ENCODE measurements at regions not wholly inside any gene's neighbourhood (a gene's known extent, or its start where the extent isn't known, plus 50 kb on each side); places are given as distances from the start of the nearest gene placed in this dataset.

- Histone ChIP-seq H3K4me2 (ENCODE audit: low read length) (no peak overlapping the region), H2AFZ (ENCODE audit: low read depth, low read length) (no peak overlapping the region), H3K36me3 (replicated peaks; ENCODE audit: low read depth, low read length) (no peaks in the 10 kb centered on the region), H3K9me3 (ENCODE audit: insufficient read depth, low read length) (no peaks in the 10 kb centered on the region), H4K20me1 (ENCODE audit: insufficient read depth, low read length) (no peaks in the 10 kb centered on the region), H3K9ac (ENCODE audit: low read length) (no peak overlapping the region), H3K27ac (ENCODE audit: low read length) (no peak overlapping the region), H3K79me2 (ENCODE audit: low read length) (no peaks in the 10 kb centered on the region), H3K27me3 (ENCODE audit: low read depth, low read length) (no peaks in the 10 kb centered on the region), H3K4me3 (ENCODE audit: low read length) (no peak overlapping the region), H3K4me1 (ENCODE audit: low read length) (no peaks in the 10 kb centered on the region)
- TF ChIP-seq EZH2phosphoT487 (IDR thresholded peaks at IDR 0.05; ENCODE audit: low read depth): no peak
- no peak for TF ChIP-seq CTCF (IDR thresholded peaks at IDR 0.05; ENCODE audit: low read depth, low read length)
Observed at GRCh38 chr6:91317247-91317835, 730.5 kb upstream of the MAP3K7 start.

- Histone ChIP-seq H3K4me1 (ENCODE audit: low read length) (peaks cover 3% of the 10 kb centered on the region; the same call in 1 of the 2 replicates), H3K79me2 (ENCODE audit: low read length) (no peaks in the 10 kb centered on the region), H3K36me3 (replicated peaks; ENCODE audit: low read depth, low read length) (no peaks in the 10 kb centered on the region), H3K27ac (ENCODE audit: low read length) (no peak overlapping the region), H3K27me3 (ENCODE audit: low read depth, low read length) (no peaks in the 10 kb centered on the region), H3K9ac (ENCODE audit: low read length) (no peak overlapping the region), H4K20me1 (ENCODE audit: insufficient read depth, low read length) (no peaks in the 10 kb centered on the region), H2AFZ (ENCODE audit: low read depth, low read length) (no peak overlapping the region), H3K9me3 (ENCODE audit: insufficient read depth, low read length) (no peaks in the 10 kb centered on the region), H3K4me2 (ENCODE audit: low read length) (no peak overlapping the region), H3K4me3 (ENCODE audit: low read length) (no peak overlapping the region)
- TF ChIP-seq CTCF (IDR thresholded peaks at IDR 0.05; ENCODE audit: low read depth, low read length): no peak
- no peak for TF ChIP-seq EZH2phosphoT487 (IDR thresholded peaks at IDR 0.05; ENCODE audit: low read depth)
Observed at GRCh38 chr6:91310178-91310577, 723.3 kb upstream of the MAP3K7 start.

GRCh38 chr6:91305755-91306154 lies 718.9 kb upstream of the MAP3K7 start:
- Histone ChIP-seq H2AFZ (ENCODE audit: low read depth, low read length) (no peak overlapping the region), H3K4me1 (ENCODE audit: low read length) (peaks cover 3% of the 10 kb centered on the region; the same call in 1 of the 2 replicates), H3K4me2 (ENCODE audit: low read length) (no peak overlapping the region), H3K27me3 (ENCODE audit: low read depth, low read length) (no peaks in the 10 kb centered on the region), H3K79me2 (ENCODE audit: low read length) (no peaks in the 10 kb centered on the region), H3K9ac (ENCODE audit: low read length) (no peak overlapping the region), H3K9me3 (ENCODE audit: insufficient read depth, low read length) (no peaks in the 10 kb centered on the region), H3K36me3 (replicated peaks; ENCODE audit: low read depth, low read length) (no peaks in the 10 kb centered on the region), H3K4me3 (ENCODE audit: low read length) (no peak overlapping the region), H3K27ac (ENCODE audit: low read length) (no peak overlapping the region), H4K20me1 (ENCODE audit: insufficient read depth, low read length) (no peaks in the 10 kb centered on the region)
- no peak for TF ChIP-seq CTCF (IDR thresholded peaks at IDR 0.05; ENCODE audit: low read depth, low read length)
- no peak for TF ChIP-seq EZH2phosphoT487 (IDR thresholded peaks at IDR 0.05; ENCODE audit: low read depth)

- H3K4me1 ChIP-seq (ENCODE audit: low read length): peaks cover 3% of the 10 kb centered on the region; the same call in 1 of the 2 replicates
- H4K20me1 ChIP-seq (ENCODE audit: insufficient read depth, low read length): no peaks in the 10 kb centered on the region
- no peaks in the 10 kb centered on the region for H3K9me3 ChIP-seq (ENCODE audit: insufficient read depth, low read length)
- H3K27me3 ChIP-seq (ENCODE audit: low read depth, low read length): no peaks in the 10 kb centered on the region
- H2AFZ ChIP-seq (ENCODE audit: low read depth, low read length): no peak overlapping the region
- no peak overlapping the region for H3K27ac ChIP-seq (ENCODE audit: low read length)
- no peak overlapping the region for H3K4me3 ChIP-seq (ENCODE audit: low read length)
- H3K4me2 ChIP-seq (ENCODE audit: low read length): no peak overlapping the region
- H3K9ac ChIP-seq (ENCODE audit: low read length): no peak overlapping the region
- no peaks in the 10 kb centered on the region for H3K79me2 ChIP-seq (ENCODE audit: low read length)
- TF ChIP-seq CTCF (IDR thresholded peaks at IDR 0.05; ENCODE audit: low read depth, low read length) (no peak), EZH2phosphoT487 (IDR thresholded peaks at IDR 0.05; ENCODE audit: low read depth) (no peak)
- no peaks in the 10 kb centered on the region for H3K36me3 ChIP-seq (replicated peaks; ENCODE audit: low read depth, low read length)
Observed at GRCh38 chr6:91304521-91304920, 717.6 kb upstream of the MAP3K7 start.

All from OCI-LY3 (cell line).